ENCODE measurements at regions not wholly inside any gene's neighbourhood (a gene's known extent, or its start where the extent isn't known, plus 50 kb on each side); places are given as distances from the start of the nearest gene placed in this dataset.

- POLR2A ChIA-PET = no interaction called here
- Mint-ChIP-seq H3K4me3 (no peak overlapping the region), H3K4me1 (no peaks in the 10 kb centered on the region)
Observed at GRCh38 chr9:28866951-28867350, 1293.7 kb upstream of the C9orf72 start.

DNA sequence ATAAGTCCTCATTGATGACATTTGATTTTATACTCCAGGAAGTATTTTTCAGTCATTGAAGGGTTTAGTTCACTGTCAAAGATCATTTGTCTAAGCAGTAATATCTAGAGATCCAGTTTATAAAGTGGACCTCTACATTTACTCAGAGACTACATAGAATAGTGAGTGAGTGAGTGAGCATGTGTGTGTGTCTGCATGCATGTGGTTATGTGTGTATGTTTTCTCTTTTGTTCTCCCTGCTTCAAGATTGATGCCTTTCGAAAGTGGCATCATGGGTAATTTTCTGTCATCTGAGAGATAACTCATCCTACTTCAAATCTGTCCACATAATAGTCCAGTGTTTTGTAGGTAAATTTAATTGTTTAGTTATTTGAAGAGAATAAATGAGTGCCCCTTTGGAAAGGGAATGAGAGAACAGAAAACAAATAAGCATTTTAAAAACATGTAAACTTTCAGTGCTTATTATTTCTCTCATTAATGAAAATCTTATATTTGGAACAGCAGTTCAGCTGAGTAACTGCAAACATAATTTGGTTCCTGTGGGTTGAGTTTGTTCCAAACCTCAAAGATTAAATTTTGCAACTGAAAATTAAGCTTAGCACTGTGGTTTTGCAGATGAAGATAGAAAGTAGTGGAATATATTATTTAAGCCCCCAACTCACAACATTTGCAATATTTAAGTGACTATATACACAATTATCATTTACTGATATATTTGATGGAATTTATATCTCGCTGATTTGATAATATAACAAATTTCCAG, 1295.1 kb upstream of the C9orf72 start:
- DNase-seq = no peak
- ChIA-PET CTCF (no interaction called here), POLR2A (no interaction called here)
- Mint-ChIP-seq H3K4me1 (no peaks in the 10 kb centered on the region), H3K4me3 (no peak overlapping the region), H3K27me3 (no peaks in the 10 kb centered on the region), H3K27ac (no peak overlapping the region), H3K9me3 (no peaks in the 10 kb centered on the region), H3K36me3 (ENCODE audit: low read depth) (no peaks in the 10 kb centered on the region)

More at GRCh38 chr9:28866951-28867350, 1293.7 kb upstream of the C9orf72 start:
- CTCF ChIA-PET = no interaction called here
- Mint-ChIP-seq H3K27me3 (no peaks in the 10 kb centered on the region), H3K9me3 (no peaks in the 10 kb centered on the region), H3K36me3 (ENCODE audit: low read depth) (no peaks in the 10 kb centered on the region), H3K27ac (no peak overlapping the region)
- no peak for DNase-seq

DNA sequence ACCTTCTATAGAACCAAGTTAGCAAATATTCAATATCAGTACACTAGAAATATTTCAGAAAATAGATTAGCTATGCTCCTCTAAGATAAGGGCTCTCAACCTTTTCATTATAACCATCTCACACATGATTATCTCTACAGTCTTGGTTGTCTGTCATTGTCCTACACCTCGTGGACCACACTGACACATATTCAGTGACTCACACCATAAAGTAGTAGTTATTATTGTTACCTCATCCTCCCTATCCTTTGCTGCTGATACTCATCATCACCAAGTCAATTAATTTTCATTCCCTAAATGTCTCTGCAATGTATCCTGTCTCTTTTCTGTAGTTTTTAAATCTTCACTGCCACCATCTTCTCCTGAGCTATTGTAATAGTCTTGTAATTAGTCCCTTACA, 1309.2 kb upstream of the C9orf72 start:
- DNase-seq = no peak
- no peaks in the 10 kb centered on the region for H3K27me3 Mint-ChIP-seq
- no peak overlapping the region for H3K4me3 Mint-ChIP-seq
- H3K36me3 Mint-ChIP-seq (ENCODE audit: low read depth) = no peaks in the 10 kb centered on the region
- POLR2A ChIA-PET = no interaction called here
- peaks cover 3% of the 10 kb centered on the region for H3K9me3 Mint-ChIP-seq
- no peaks in the 10 kb centered on the region for H3K4me1 Mint-ChIP-seq
- H3K27ac Mint-ChIP-seq = no peak overlapping the region
- CTCF ChIA-PET = no interaction called here

GRCh38 chr9:28883234-28883633, 1310.0 kb upstream of the C9orf72 start:
- no peaks in the 10 kb centered on the region for H3K4me1 Mint-ChIP-seq
- no peaks in the 10 kb centered on the region for H3K27me3 Mint-ChIP-seq
- ChIA-PET POLR2A (no interaction called here), CTCF (no interaction called here)
- peaks cover 3% of the 10 kb centered on the region for H3K9me3 Mint-ChIP-seq
- no peaks in the 10 kb centered on the region for H3K36me3 Mint-ChIP-seq (ENCODE audit: low read depth)
- H3K4me3 Mint-ChIP-seq = no peak overlapping the region
- H3K27ac Mint-ChIP-seq = no peak overlapping the region
- no peak for DNase-seq

- Mint-ChIP-seq H3K4me1 (no peaks in the 10 kb centered on the region), H3K9me3 (no peaks in the 10 kb centered on the region), H3K4me3 (no peak overlapping the region), H3K27me3 (no peaks in the 10 kb centered on the region), H3K27ac (no peak overlapping the region), H3K36me3 (ENCODE audit: low read depth) (no peaks in the 10 kb centered on the region)
- ChIA-PET POLR2A (no interaction called here), CTCF (no interaction called here)
- no peak for DNase-seq
Observed at GRCh38 chr9:28887188-28887884, 1314.1 kb upstream of the C9orf72 start.

GRCh38 chr9:28888806-28889205, 1315.5 kb upstream of the C9orf72 start:
- no peaks in the 10 kb centered on the region for H3K27me3 Mint-ChIP-seq
- no peaks in the 10 kb centered on the region for H3K9me3 Mint-ChIP-seq
- CTCF ChIA-PET = no interaction called here

GRCh38 chr9:28892538-28892937, 1319.3 kb upstream of the C9orf72 start:
- no peak overlapping the region for H3K4me3 Mint-ChIP-seq
- no peaks in the 10 kb centered on the region for H3K4me1 Mint-ChIP-seq
- H3K27me3 Mint-ChIP-seq = no peaks in the 10 kb centered on the region
- no peaks in the 10 kb centered on the region for H3K36me3 Mint-ChIP-seq (ENCODE audit: low read depth)
- no peak overlapping the region for H3K27ac Mint-ChIP-seq
- CTCF ChIA-PET = no interaction called here
- H3K9me3 Mint-ChIP-seq = no peaks in the 10 kb centered on the region
- DNase-seq = no peak
- POLR2A ChIA-PET = no interaction called here

More at GRCh38 chr9:28888806-28889205, 1315.5 kb upstream of the C9orf72 start:
- H3K36me3 Mint-ChIP-seq (ENCODE audit: low read depth) = no peaks in the 10 kb centered on the region
- no peak for DNase-seq
- H3K4me1 Mint-ChIP-seq = no peaks in the 10 kb centered on the region
- POLR2A ChIA-PET = no interaction called here
- no peak overlapping the region for H3K4me3 Mint-ChIP-seq
- H3K27ac Mint-ChIP-seq = no peak overlapping the region

- no peak overlapping the region for H3K27ac Mint-ChIP-seq
- H3K4me1 Mint-ChIP-seq = no peaks in the 10 kb centered on the region
- ChIA-PET CTCF (no interaction called here), POLR2A (no interaction called here)
- H3K27me3 Mint-ChIP-seq = no peaks in the 10 kb centered on the region
- peaks cover 7% of the 10 kb centered on the region for H3K9me3 Mint-ChIP-seq
- DNase-seq = no peak
- H3K36me3 Mint-ChIP-seq (ENCODE audit: low read depth) = no peaks in the 10 kb centered on the region
- H3K4me3 Mint-ChIP-seq = no peak overlapping the region
Observed at GRCh38 chr9:28899267-28899666, 1326.0 kb upstream of the C9orf72 start.

GRCh38 chr9:28899926-28900325, 1326.6 kb upstream of the C9orf72 start:
- CTCF ChIA-PET = no interaction called here
- Mint-ChIP-seq H3K4me3 (no peak overlapping the region), H3K27ac (no peak overlapping the region), H3K9me3 (peaks cover 7% of the 10 kb centered on the region), H3K4me1 (no peaks in the 10 kb centered on the region), H3K27me3 (no peaks in the 10 kb centered on the region), H3K36me3 (ENCODE audit: low read depth) (no peaks in the 10 kb centered on the region)
- POLR2A ChIA-PET = no interaction called here
- no peak for DNase-seq

DNA sequence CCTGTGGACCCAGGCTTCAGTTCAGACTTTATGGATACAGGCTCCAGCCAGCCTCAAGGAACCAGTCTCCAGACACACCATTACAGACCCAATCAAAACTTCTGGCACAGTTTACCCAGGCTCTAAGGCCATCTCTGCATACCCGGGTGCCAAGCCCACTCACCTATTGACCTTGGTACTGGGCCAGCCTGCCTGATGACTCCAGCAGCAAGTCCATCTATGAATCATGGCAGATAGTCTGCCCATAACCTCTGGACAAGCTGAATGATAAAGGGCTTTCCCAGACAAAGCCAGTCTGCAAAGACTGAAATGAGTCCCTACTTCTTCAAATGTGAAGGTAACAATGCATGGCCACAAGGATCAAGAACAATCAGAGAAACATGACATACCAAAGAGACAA, 1327.1 kb upstream of the C9orf72 start:
- DNase-seq = no peak
- Mint-ChIP-seq H3K36me3 (ENCODE audit: low read depth) (no peaks in the 10 kb centered on the region), H3K4me3 (no peak overlapping the region), H3K27ac (no peak overlapping the region), H3K27me3 (no peaks in the 10 kb centered on the region), H3K9me3 (peaks cover 7% of the 10 kb centered on the region), H3K4me1 (no peaks in the 10 kb centered on the region)
- POLR2A ChIA-PET = no interaction called here
- CTCF ChIA-PET = no interaction called here

DNA sequence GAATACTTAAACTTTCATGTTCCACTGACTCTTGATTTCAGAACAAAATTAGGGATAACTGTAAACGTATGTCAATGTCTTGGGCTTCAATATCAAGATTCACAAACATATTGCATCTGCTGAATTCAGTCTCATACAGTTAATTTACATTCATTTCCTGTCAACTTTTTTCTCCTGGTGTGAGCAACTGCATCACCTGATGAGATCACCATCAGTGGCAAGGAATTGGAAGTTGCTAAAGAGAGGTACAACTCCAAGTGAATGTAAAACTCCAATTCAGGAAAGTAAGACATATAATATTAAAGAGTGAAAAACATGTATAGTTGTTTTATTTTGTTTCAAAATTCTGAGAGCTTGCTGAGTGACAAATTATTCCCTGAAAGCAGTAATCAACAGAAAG, 1336.2 kb upstream of the C9orf72 start:
- Mint-ChIP-seq H3K36me3 (ENCODE audit: low read depth) (no peaks in the 10 kb centered on the region), H3K27ac (no peak overlapping the region), H3K4me3 (no peak overlapping the region), H3K9me3 (no peaks in the 10 kb centered on the region), H3K27me3 (no peaks in the 10 kb centered on the region), H3K4me1 (no peaks in the 10 kb centered on the region)
- DNase-seq = no peak
- ChIA-PET POLR2A (no interaction called here), CTCF (no interaction called here)

DNA sequence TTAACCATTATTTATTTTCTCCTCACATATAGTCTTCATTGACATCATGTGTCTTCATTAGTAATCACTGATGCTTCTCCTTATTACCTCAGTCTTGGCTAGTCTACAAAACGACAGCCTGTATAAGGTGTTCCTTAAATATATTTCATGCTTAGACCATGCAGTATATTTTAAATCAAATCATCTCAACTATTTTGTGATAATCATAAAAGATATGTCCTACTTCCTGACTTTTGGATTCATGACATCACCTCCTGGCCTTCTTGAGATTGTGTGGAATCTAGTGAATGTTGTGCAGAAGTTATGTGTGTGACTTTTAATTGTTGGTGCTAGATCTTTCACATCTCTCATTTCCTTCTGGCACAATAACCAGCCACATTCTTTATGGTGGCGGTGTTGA, 1339.3 kb upstream of the C9orf72 start:
- Mint-ChIP-seq H3K27ac (no peak overlapping the region), H3K4me3 (no peak overlapping the region), H3K36me3 (ENCODE audit: low read depth) (no peaks in the 10 kb centered on the region), H3K9me3 (peaks cover 5% of the 10 kb centered on the region), H3K4me1 (no peaks in the 10 kb centered on the region), H3K27me3 (no peaks in the 10 kb centered on the region)
- CTCF ChIA-PET = no interaction called here
- DNase-seq = no peak
- POLR2A ChIA-PET = no interaction called here

GRCh38 chr9:28915202-28915930, 1342.1 kb upstream of the C9orf72 start:
- no peak for DNase-seq
- CTCF ChIA-PET = no interaction called here
- peaks cover 5% of the 10 kb centered on the region for H3K9me3 Mint-ChIP-seq

DNA sequence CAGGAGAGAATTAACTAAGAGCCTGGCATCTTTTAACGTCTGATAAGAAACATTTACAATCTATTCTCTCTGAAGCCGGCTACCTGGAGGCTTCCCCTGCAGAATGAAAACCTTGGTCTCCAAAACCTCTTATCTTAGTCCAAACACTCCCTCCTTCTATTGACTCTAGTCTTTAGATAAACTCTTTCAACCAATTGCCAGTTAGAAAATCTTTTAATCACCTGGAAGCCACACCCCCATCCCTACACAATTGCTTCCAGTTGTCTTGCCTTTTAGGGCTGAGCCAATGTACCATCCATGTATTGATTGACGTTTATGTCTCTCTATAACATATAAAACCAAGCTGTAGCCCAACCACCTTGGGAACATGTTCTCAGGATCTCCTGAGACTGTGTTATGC, 1343.1 kb upstream of the C9orf72 start:
- H3K27ac Mint-ChIP-seq = no peak overlapping the region
- POLR2A ChIA-PET = no interaction called here
- no peaks in the 10 kb centered on the region for H3K27me3 Mint-ChIP-seq
- H3K36me3 Mint-ChIP-seq (ENCODE audit: low read depth) = no peaks in the 10 kb centered on the region
- no peaks in the 10 kb centered on the region for H3K4me1 Mint-ChIP-seq
- no peak overlapping the region for H3K4me3 Mint-ChIP-seq
- peaks cover 5% of the 10 kb centered on the region for H3K9me3 Mint-ChIP-seq
- no peak for DNase-seq
- CTCF ChIA-PET = no interaction called here

More at GRCh38 chr9:28915202-28915930, 1342.1 kb upstream of the C9orf72 start:
- no peak overlapping the region for H3K27ac Mint-ChIP-seq
- H3K36me3 Mint-ChIP-seq (ENCODE audit: low read depth) = no peaks in the 10 kb centered on the region
- POLR2A ChIA-PET = no interaction called here
- H3K4me1 Mint-ChIP-seq = no peaks in the 10 kb centered on the region
- H3K27me3 Mint-ChIP-seq = no peaks in the 10 kb centered on the region
- H3K4me3 Mint-ChIP-seq = no peak overlapping the region

Data from activated CD4-positive, alpha-beta memory T cell treated with anti-CD3 and anti-CD28 coated beads, Interleukin-2, amount 10 ng/mL, durations not matched to agents 7 days and 5 days (primary cell).